ENCODE measurements at regions not wholly inside any gene's neighbourhood (a gene's known extent, or its start where the extent isn't known, plus 50 kb on each side); places are given as distances from the start of the nearest gene placed in this dataset.

GRCh38 chr13:84399320-84400085 lies 517.2 kb upstream of the SLITRK1 start:
- no peak for DNase-seq

GRCh38 chr13:84393981-84394625 lies 511.8 kb upstream of the SLITRK1 start:
- no peak for DNase-seq

- DNase-seq: no peak
Observed at GRCh38 chr13:84380866-84381265, 498.6 kb upstream of the SLITRK1 start.

- no peak for DNase-seq
Observed at GRCh38 chr13:84377106-84377505, 494.8 kb upstream of the SLITRK1 start.

GRCh38 chr13:84366506-84366905 lies 484.2 kb upstream of the SLITRK1 start:
- DNase-seq: no peak

- DNase-seq: no peak
Observed at GRCh38 chr13:84362777-84363176, 480.5 kb upstream of the SLITRK1 start.

GRCh38 chr13:84360822-84361221 lies 478.5 kb upstream of the SLITRK1 start:
- no peak for DNase-seq

GRCh38 chr13:84358601-84359000 lies 476.3 kb upstream of the SLITRK1 start:
- DNase-seq: no peak

GRCh38 chr13:84352946-84353345 lies 470.7 kb upstream of the SLITRK1 start:
- DNase-seq: no peak

- DNase-seq: no peak
Observed at GRCh38 chr13:84339456-84339855, 457.2 kb upstream of the SLITRK1 start.

GRCh38 chr13:84332346-84332745 lies 450.1 kb upstream of the SLITRK1 start:
- DNase-seq: no peak

- DNase-seq: no peak
Observed at GRCh38 chr13:84315527-84315926, 433.3 kb upstream of the SLITRK1 start.

GRCh38 chr13:84303035-84303434 lies 420.8 kb upstream of the SLITRK1 start:
- DNase-seq: no peak

- no peak for DNase-seq
Observed at GRCh38 chr13:84297251-84297650, 415.0 kb upstream of the SLITRK1 start.

GRCh38 chr13:84296401-84296800 lies 414.1 kb upstream of the SLITRK1 start:
- no peak for DNase-seq

GRCh38 chr13:84294576-84294975 lies 412.3 kb upstream of the SLITRK1 start:
- DNase-seq: no peak

- no peak for DNase-seq
Observed at GRCh38 chr13:84290386-84290785, 408.1 kb upstream of the SLITRK1 start.

- DNase-seq: no peak
Observed at GRCh38 chr13:84279166-84279565, 396.9 kb upstream of the SLITRK1 start.

GRCh38 chr13:84272877-84273562 lies 390.7 kb upstream of the SLITRK1 start:
- no peak for DNase-seq

GRCh38 chr13:84265257-84265764 lies 383.0 kb upstream of the SLITRK1 start:
- no peak for DNase-seq

- DNase-seq: no peak
Observed at GRCh38 chr13:84263354-84264069, 381.2 kb upstream of the SLITRK1 start.

GRCh38 chr13:84255226-84255797 lies 373.0 kb upstream of the SLITRK1 start:
- no peak for DNase-seq

GRCh38 chr13:84249463-84249862 lies 367.2 kb upstream of the SLITRK1 start:
- DNase-seq: no peak
